Endothelial cell of umbilical vein (primary cell): ENCODE measurements at regions not wholly inside any gene's neighbourhood (a gene's known extent, or its start where the extent isn't known, plus 50 kb on each side); places are given as distances from the start of the nearest gene placed in this dataset.
"Not testable (repeated sequence)": the region's sequence is repeated elsewhere in the genome, so short reads cannot be mapped to it uniquely, and the experiment has no call there.

ENCODE experiments used
- BruUV-seq: library from RNA; stranded (reverse); fragments of 400-500 nt; replicated peaks from 2 replicates; lab custom pipeline; 2021; lab: Mats Ljungman, UMichigan
- CTCF ChIA-PET: fragments of 300-600, 350-600 bp; sonication (Branson Sonifier 250); formaldehyde crosslinking; loops from one replicate; lab custom pipeline; 2021; ENCODE audit warnings: antibody characterized with exemption, inconsistent platforms; lab: Charles Lee
- POLR2A ChIA-PET: fragments of 300-600, 350-600 bp; sonication (Branson Sonifier 250); formaldehyde crosslinking; loops from one replicate; lab custom pipeline; 2021; ENCODE audit warnings: antibody characterized with exemption, inconsistent platforms; lab: Charles Lee
- DNase-seq: peaks from one replicate; pipeline ENCODE4 v3.0.0-alpha.2; 2011; ENCODE audit warnings: low read depth, low spot score
- FAIRE-seq: peaks from 2 replicates; lab custom pipeline; 2011; peaks lifted over from hg19 to GRCh38; lab: Jason Lieb, UNC
- H2AFZ ChIP-seq: 2 replicates; pipeline ENCODE4 v1.6.0; 2012; ENCODE audit warnings: low read depth, low read length, control low read depth, inconsistent platforms
- H3K27ac ChIP-seq: 2 replicates; pipeline ENCODE4 v1.5.1; 2011; ENCODE audit warnings: low read depth, mild to moderate bottlenecking, control low read depth, low read length, moderate library complexity; ENCODE audit not compliant: insufficient read depth
- H3K27me3 ChIP-seq, 2 experiments: 2 replicates each; pipeline versions ENCODE4 v1.6.0 to v1.6.1; 2011; ENCODE audit warnings: low read length in 2 of 2, mixed read lengths in 1 of 2; ENCODE audit not compliant: control insufficient read depth in 2 of 2, insufficient read depth in 2 of 2
- H3K36me3 ChIP-seq, 2 experiments: 2 replicates in 1 of 2; 3 replicates in 1 of 2; pipeline ENCODE4 v1.5.1; 2011; ENCODE audit warnings: low read length in 2 of 2, mild to moderate bottlenecking in 1 of 2, moderate library complexity in 1 of 2; ENCODE audit not compliant: control insufficient read depth in 2 of 2, insufficient read depth in 2 of 2; ENCODE audit errors: extremely low read depth in 1 of 2
- H3K4me1 ChIP-seq: 3 replicates; pipeline ENCODE4 v1.5.1; 2011; ENCODE audit warnings: mild to moderate bottlenecking, low read length; ENCODE audit not compliant: control insufficient read depth, insufficient read depth; ENCODE audit errors: extremely low read depth
- H3K4me2 ChIP-seq: 2 replicates; pipeline ENCODE4 v1.6.1; 2011; ENCODE audit warnings: low read length, control low read depth, mixed read lengths; ENCODE audit not compliant: insufficient read depth
- H3K4me3 ChIP-seq, 3 experiments: fragments of 200-600 bp in 1 of 3; sonication (generic), shearing (Covaris generic) in 1 of 3; replicated peaks in 1 of 3; 2 replicates each; pipeline ENCODE4 v1.5.1; 2011 to 2016; ENCODE audit warnings: control low read depth in 3 of 3, low read length in 3 of 3, mild to moderate bottlenecking in 2 of 3, inconsistent platforms in 1 of 3, low read depth in 1 of 3, moderate library complexity in 1 of 3; ENCODE audit not compliant: insufficient read depth in 1 of 3
- H3K79me2 ChIP-seq: 2 replicates; pipeline ENCODE4 v1.6.0; 2012; ENCODE audit warnings: low read length, inconsistent platforms; ENCODE audit not compliant: control insufficient read depth, insufficient read depth
- H3K9ac ChIP-seq: replicated peaks from 2 replicates; pipeline ENCODE3; 2011; ENCODE audit warnings: low read length, control low read depth; ENCODE audit not compliant: insufficient read depth; ENCODE audit errors: extremely low read depth
- H3K9me1 ChIP-seq: replicated peaks from 3 replicates; pipeline ENCODE4 v1.6.0; 2011; ENCODE audit warnings: mild to moderate bottlenecking, low read length; ENCODE audit not compliant: control insufficient read depth, insufficient read depth; ENCODE audit errors: extremely low read depth
- H3K9me3 ChIP-seq: replicated peaks from 2 replicates; pipeline ENCODE4 v1.5.1; 2012; ENCODE audit warnings: low read length, inconsistent platforms; ENCODE audit not compliant: control insufficient read depth, insufficient read depth
- H4K20me1 ChIP-seq: replicated peaks from 2 replicates; pipeline ENCODE3; 2011; ENCODE audit warnings: mild to moderate bottlenecking, low read length; ENCODE audit not compliant: control insufficient read depth, insufficient read depth; ENCODE audit errors: extremely low read depth
- dilution Hi-C: fragments of 300-500 bp; cut with MboI; formaldehyde crosslinking; loops from one replicate; pipeline ENCODE4 v1.15.0; 2019; ENCODE audit warnings: low sequenced_read_pairs; ENCODE audit not compliant: extremely low pct_ligation_motif_present
- intact Hi-C: fragments of 100-400 bp; cut with micrococcal nuclease; formaldehyde crosslinking; loops from one replicate; pipeline ENCODE4 v1.10.0; 2022

DNA sequence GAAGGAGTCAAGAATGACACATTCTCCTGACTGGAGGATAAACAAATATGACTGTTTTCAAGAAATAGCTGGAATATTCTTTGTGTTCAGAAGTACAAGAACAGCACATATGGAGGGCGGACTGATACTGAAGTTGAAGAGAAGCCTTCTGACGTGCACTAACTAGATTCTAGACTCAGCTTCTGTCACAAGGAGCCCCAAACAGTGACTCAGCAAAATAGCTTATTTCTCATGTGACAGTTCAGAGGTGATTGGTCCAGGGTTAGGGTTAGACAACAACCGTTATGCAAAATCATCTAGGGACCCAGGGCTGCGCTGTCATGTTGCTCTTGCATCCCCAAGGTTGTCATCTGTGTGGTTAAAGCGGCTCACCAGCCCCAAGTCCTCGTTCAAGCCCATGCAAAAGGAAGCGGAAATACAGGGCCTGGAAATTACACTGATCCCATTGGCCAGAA, 76.6 kb downstream of the LAT start:
- H4K20me1 ChIP-seq, H3K4me1 ChIP-seq, H3K79me2 ChIP-seq, H3K9me3 ChIP-seq, H3K9me1 ChIP-seq, H3K4me3 ChIP-seq, H3K36me3 ChIP-seq, H3K27ac ChIP-seq, POLR2A ChIA-PET, H3K27me3 ChIP-seq, FAIRE-seq, intact Hi-C loops, dilution Hi-C loops, CTCF ChIA-PET, H2AFZ ChIP-seq, DNase-seq, H3K4me2 ChIP-seq, BruUV-seq, H3K9ac ChIP-seq: not testable (repeated sequence)

DNA sequence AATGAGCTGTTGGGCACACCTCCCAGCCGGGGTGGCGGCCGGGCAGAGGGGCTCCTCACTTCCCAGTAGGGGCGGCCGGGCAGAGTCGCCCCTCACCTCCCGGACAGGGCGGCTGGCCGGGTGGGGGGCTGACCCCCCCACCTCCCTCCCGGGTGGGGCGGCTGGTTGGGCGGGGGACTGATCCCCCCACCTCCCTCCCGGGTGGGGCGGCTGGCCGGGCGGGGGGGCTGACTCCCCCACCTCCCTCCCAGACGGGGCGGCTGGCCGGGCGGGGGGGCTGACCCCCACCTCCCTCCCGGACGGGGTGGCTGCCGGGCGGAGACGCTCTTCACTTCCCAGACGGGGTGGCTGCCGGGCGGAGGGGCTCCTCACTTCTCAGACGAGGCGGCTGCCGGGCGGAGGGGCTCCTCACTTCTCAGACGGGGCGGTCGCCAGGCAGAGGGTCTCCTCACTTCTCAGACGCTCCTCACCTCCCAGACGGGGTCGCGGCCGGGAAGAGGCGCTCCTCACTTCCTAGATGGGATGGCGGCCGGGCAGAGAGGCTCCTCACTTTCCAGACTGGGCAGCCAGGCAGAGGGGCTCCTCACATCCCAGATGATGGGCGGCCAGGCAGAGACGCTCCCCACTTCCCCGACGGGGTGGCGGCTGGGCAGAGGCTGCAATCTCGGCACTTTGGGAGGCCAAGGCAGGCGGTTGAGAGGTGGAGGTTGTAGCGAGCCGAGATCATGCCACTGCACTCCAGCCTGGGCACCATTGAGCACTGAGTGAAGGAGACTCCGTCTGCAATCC, 75.4 kb downstream of the LAT start:
- not testable (repeated sequence) for FAIRE-seq

DNA sequence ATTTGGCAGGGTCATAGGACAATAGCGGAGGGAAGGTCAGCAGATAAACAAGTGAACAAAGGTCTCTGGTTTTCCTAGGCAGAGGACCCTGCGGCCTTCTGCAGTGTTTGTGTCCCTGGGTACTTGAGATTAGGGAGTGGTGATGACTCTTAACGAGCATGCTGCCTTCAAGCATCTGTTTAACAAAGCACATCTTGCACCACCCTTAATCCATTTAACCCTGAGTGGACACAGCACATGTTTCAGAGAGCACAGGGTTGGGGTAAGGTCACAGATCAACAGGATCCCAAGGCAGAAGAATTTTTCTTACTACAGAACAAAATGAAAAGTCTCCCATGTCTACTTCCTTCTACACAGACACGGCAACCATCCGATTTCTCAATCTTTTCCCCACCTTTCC, 74.7 kb downstream of the LAT start:
- H2AFZ ChIP-seq, intact Hi-C loops, H3K4me2 ChIP-seq, BruUV-seq, H4K20me1 ChIP-seq, POLR2A ChIA-PET, H3K4me3 ChIP-seq, H3K36me3 ChIP-seq, H3K27ac ChIP-seq, H3K9me3 ChIP-seq, CTCF ChIA-PET, H3K27me3 ChIP-seq, FAIRE-seq, H3K9me1 ChIP-seq, H3K79me2 ChIP-seq, H3K4me1 ChIP-seq, H3K9ac ChIP-seq, DNase-seq, dilution Hi-C loops: not testable (repeated sequence)

More for the DNA sequence above, 75.4 kb downstream of the LAT start:
- H3K79me2 ChIP-seq, H3K36me3 ChIP-seq, H3K27ac ChIP-seq, H3K4me2 ChIP-seq, H4K20me1 ChIP-seq, H3K27me3 ChIP-seq, H3K9ac ChIP-seq, H3K4me1 ChIP-seq, H3K9me3 ChIP-seq, H3K9me1 ChIP-seq, intact Hi-C loops, BruUV-seq, POLR2A ChIA-PET, H2AFZ ChIP-seq, DNase-seq, dilution Hi-C loops, CTCF ChIA-PET, H3K4me3 ChIP-seq: not testable (repeated sequence)
